ENCODE measurements at regions not wholly inside any gene's neighbourhood (a gene's known extent, or its start where the extent isn't known, plus 50 kb on each side); places are given as distances from the start of the nearest gene placed in this dataset.

- TF ChIP-seq EZH2phosphoT487 (IDR thresholded peaks at IDR 0.05; ENCODE audit: borderline replicate concordance, low read length) (no peak), CTCF (IDR thresholded peaks at IDR 0.05; ENCODE audit: low read depth, low read length, poor library complexity, severe bottlenecking) (no peak)
Observed at GRCh38 chr20:22495789-22496188, 88.6 kb downstream of the FOXA2 start.

All from DOHH2 (cell line).